GM12878 (cell line): ENCODE measurements at regions not wholly inside any gene's neighbourhood (a gene's known extent, or its start where the extent isn't known, plus 50 kb on each side); places are given as distances from the start of the nearest gene placed in this dataset.

Experiments
- NR2C2 ChIP-seq: IDR thresholded peaks from 2 replicates; pipeline ENCODE4 v1.6.1; 2011; ENCODE audit warnings: borderline replicate concordance, low read depth; ENCODE audit not compliant: control insufficient read depth, insufficient read length
- ZNF207 ChIP-seq: fragments of 450-650 bp; IDR thresholded peaks from 2 replicates; pipeline ENCODE4 v1.6.1; 2014; ENCODE audit warnings: antibody characterized with exemption, mild to moderate bottlenecking, borderline replicate concordance

DNA sequence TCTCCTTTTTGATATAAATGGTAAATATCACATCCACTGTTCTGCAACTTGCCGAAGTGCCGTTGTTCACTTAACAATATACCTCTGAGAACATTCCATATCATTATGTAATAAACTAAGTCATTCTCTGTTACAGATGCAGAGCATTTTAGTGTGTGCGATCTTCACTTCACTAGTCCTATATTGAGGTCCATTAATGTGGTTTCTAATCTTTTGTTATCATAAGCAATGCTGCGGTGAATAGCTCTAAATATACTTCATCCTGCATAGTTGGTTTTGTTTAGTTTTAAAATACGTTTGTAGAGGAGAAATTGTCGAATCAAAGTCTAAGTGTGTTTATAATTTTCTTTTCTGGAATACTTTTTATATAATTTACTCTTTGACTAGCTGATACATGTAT lies 280.3 kb upstream of the TRIB2 start:
- TF ChIP-seq ZNF207 (no peak), NR2C2 (no peak)
